COR-L47 (cell line): ENCODE measurements at regions not wholly inside any gene's neighbourhood (a gene's known extent, or its start where the extent isn't known, plus 50 kb on each side); places are given as distances from the start of the nearest gene placed in this dataset.
"Not testable (repeated sequence)": the region's sequence is repeated elsewhere in the genome, so short reads cannot be mapped to it uniquely, and the experiment has no call there.

ENCODE experiments used
- DNase-seq: peaks from one replicate; lab custom pipeline; 2025; lab: John Stamatoyannopoulos, UW

DNA sequence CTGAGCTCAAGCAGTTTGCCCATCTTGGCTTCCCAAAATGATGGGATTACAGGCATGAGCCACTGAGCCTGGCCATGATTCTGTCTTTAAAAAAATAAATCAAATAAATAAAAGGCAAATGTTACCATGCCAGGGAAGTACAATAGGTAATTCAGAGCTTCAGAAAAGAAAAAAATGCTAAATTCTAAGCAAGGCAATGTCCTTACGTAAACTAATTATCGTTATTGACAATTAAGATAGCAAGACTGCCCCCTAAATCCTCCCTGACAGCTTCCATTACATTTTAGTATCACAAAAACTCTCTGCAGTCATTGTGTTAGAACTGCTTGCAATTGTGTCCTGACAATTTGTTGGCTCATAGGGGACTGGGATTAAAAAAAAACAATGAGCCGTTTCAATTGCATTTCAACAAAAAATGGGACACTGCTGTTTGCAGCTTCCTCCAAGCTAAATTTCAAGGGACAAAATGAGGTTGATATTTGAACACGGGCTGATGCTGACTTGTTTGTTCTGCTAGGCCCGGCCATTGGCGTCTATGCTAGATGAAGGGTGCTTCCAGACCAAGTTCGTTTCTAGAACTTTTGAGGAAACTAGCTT, 88.9 kb downstream of the MOGAT1 start:
- DNase-seq: no peak

DNA sequence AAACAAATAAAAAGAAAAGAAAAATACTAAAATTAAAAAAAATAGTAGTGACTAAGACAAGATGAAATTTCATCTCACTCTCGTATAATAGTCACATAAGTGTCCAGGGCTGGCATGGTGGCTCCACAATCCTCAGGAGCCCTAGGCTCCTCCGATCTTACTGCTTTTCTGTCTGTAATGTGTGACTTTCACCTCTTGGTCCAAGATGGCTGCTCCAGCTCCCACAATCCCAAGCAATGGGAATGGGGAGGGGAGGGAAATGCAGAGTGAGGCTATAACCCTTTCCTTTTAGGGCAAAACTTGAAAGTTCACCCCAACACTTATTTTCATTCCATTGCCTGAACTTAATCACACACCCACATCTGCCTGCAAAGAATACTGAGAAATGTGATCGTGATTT, 90.4 kb downstream of the MOGAT1 start:
- DNase-seq: no peak

DNA sequence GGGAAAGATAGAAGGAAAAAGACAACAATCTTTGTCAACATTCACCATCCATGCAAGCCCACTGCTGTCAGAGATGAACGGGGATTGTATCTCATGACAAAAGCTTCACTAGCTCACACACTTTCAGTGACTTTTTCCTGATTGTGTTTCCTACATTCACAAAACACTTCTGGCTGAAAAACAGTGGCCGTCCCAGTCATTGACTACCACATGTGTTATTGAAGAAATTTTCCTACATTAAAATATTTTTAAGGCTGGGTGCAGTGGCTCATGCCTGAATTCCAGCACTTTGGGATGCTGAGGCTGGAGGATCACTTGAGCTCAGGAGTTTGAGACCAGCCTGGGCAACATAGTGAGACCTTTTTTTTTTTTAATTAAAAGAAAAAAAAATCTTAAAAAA, 90.9 kb downstream of the MOGAT1 start:
- no peak for DNase-seq

- DNase-seq: not testable (repeated sequence)
These were observed 94.4 kb downstream of the MOGAT1 start for GRCh38 chr2:222765883-222766282.

DNA sequence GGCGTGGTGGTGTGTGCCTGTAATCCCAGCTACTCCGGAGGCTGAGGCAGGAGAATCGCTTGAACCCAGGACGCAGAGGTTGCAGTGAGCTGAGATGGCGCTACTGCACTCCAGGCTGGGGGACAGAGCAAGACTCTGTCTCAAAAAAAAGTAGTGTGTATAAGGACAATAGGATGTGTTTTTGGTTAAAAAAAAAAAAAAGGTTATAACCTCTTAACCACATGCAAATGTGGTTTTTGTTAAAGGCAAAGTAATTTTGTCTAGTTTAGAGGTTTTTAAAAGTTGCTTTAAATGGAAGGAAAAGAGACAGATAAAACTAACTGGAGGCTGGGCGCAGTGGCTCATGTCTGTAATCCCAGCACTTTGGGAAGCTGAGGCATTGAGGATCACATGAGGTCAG, 92.8 kb upstream of the ACSL3 start:
- not testable (repeated sequence) for DNase-seq

DNA sequence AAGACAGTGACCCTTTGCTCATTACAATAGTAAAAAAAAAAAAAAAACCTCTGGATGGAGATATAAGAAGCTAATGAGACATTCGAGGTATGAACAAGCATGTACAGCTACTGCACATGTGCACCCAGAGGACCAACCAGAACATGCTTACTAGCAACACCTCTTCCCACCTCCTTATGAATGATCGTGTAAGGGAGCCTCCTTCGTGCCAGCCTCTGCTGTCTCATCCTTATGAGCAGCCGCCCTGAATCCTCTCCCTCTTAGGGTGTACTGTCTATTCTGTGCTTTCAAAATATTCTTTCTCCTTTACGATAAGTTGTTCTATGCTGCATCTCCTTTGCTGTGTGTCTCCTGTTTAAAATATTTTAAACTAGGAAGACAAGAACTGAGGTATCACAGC, 91.4 kb upstream of the ACSL3 start:
- DNase-seq: no peak

DNA sequence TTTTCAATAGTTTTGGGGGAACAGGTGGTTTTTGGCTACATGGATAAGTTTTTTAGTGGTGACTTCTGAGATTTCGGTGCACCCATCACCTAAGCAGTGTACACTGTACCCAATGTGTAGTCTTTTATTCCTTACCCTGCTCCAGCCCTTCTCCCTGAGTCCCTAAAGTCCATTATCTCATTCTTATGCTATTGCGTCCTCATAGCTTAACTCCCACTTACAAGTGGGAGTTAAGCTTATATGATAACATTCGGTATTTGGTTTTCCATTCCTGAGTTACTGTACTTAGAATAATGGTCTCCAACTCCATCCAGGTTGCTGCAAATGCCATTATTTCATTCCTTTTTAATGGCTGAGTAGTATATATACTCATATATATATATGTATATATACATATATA, 90.9 kb upstream of the ACSL3 start:
- DNase-seq: no peak

DNA sequence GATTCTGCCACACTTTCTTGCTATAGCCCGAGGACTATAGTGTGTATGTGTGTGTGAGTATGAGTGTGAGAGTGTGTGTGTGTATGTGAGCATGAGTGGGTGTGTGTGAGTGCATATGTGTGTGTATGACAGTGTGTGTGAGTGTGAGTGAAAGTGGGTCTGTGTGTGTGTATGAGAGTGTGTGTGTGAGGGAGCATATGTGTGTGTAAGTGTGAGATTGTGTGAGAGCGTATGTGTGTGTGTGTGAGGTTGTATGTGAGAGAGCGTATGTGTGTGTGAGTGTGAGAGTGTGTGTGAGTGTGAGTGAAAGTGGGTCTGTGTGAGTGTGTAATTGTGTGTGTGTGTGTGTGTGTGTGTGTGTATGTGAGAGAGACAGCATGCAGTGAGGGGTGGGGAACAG, 89.0 kb upstream of the ACSL3 start:
- no peak for DNase-seq

DNA sequence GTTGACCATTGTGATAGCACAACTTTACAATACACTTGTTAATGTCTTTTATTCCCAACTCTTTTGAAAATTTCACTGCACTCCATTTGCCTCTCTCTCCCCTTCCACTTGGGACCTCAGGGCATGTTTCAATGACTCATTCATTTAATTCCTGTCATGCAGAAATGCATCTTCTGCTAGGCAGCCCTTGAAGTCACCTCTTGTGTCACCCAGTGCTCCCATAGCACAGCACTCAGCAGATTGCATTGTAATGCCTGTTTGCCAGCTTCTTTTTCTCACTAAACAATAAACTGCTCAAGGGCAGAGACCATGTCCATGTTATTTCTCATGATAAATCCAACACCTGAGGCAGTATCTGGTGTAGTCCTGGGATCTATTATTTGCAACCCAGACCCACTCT, 85.9 kb upstream of the ACSL3 start:
- no peak for DNase-seq

DNA sequence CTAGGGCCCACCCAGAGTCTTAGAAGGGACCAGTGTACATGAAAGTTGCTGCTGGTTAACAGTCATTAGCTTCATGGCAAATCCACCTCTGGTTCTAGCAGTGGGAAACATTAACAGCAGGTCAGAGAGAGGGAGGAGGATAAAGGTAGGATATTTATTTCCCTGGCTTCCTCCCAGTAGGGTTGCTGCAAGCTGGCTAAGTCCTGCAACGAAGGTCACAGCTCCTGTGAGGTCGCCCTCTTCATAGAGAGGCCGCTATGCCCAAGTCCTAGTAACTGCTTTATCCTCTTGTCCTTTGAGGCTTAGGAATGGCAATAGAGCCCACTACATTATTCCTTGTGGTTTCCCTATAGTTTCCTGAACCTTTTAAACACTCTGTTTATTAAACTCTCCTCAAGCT, 84.0 kb upstream of the ACSL3 start:
- no peak for DNase-seq

- DNase-seq: no peak
These were observed 82.4 kb upstream of the ACSL3 start for GRCh38 chr2:222778400-222778799.

- DNase-seq: no peak
These were observed 81.5 kb upstream of the ACSL3 start for GRCh38 chr2:222779145-222779832.

GRCh38 chr2:222780051-222780450, 80.8 kb upstream of the ACSL3 start:
- DNase-seq: no peak

DNA sequence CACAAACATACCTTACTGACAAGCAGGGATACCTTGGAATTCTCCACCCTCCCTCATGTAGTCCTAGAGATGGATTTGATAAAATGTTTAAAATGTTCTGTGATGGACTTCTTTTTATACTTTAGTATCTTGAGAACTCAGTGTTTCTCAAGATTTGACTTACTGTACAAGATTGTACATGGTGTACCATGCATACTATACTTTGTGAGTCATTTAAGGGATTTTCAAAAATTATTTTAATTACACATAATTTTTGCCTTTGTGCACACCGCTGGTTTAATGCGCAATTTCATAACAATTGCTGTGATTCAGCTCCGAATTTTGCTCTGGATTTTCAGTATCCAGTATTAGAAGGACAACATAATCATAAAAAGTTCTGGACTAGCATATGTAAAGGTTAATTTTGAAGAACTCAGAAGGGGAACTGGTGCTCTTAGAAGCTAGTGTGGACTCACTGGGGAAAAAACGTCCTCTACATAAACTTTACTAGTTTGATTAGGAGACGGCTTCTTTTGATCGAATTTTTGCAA, 78.6 kb upstream of the ACSL3 start:
- no peak for DNase-seq

GRCh38 chr2:222783592-222783991, 77.2 kb upstream of the ACSL3 start:
- no peak for DNase-seq

GRCh38 chr2:222790932-222791331, 69.9 kb upstream of the ACSL3 start:
- no peak for DNase-seq

GRCh38 chr2:222792001-222792611, 68.7 kb upstream of the ACSL3 start:
- no peak for DNase-seq

DNA sequence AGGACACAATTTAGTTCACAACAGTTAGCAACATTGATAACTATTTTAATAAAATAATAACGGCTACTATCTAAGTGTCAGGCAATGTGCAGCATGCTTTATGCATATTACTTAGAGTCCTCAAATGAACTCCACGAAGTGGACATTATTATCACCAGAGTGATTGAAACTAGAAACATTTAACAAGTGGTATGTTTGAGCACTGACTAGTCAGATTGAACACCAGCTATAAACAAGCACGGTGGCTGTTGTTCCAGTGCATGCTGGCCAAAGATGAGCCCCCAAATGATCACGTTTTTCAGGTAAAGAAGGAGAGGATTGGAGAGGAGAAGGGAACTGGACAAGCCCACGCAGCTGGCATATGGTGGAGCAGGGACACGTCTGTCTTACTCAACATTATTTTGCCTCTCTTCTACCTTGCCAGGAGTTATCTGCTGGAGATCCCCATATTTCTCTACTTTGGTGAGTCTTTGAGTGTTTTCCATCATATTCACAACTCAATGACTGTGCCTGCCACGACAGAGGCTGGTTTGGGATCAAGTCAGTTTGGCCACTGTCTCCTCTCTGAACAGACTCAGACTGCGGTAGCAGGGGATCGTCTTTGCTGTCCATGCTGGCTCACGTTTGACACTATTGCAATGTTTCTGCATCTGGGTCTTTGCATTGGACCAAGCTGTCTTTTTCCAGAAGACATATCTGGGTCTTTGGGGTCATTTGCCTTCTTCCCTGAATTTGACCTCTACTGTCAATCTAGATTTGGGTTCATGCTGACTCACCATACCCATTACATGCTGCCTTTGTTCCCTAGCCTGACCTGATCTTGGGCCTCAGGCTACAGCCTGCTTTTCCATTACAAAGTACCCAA, 66.0 kb upstream of the ACSL3 start:
- no peak for DNase-seq

GRCh38 chr2:222795450-222796357, 65.1 kb upstream of the ACSL3 start:
- no peak for DNase-seq

DNA sequence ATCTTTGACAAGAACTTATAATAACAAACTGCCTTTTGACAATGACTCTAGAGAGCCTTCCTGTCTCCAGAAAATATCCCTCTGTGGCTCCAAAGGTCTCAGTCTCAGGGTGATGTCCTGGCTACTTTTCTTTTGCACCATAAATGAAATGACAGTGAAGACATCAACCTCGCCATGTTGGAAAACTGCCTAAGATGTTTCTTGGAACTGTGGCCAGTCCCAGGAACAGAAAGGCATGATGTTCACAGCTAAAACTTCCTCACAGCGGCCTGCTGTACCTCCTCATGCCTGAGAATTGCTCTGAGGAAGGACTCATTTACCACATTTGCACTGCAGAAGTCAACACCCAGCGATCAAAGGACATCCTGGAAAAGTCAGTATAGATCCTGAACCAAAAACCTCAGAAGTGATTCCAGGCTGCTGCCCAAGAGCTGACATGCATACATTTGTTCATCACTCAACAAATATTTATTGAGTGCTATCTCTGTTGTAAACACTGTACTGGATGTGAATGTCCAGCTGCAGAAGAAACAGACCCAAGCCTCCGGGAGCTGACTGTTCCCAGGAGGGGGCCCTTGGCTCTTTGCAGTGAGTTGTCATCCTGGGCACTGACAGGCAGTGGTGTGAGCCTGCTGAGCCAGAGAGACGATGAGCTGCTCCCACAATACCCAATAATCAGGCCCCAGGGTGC, 64.3 kb upstream of the ACSL3 start:
- peak; percentile 71 for DNase-seq

DNA sequence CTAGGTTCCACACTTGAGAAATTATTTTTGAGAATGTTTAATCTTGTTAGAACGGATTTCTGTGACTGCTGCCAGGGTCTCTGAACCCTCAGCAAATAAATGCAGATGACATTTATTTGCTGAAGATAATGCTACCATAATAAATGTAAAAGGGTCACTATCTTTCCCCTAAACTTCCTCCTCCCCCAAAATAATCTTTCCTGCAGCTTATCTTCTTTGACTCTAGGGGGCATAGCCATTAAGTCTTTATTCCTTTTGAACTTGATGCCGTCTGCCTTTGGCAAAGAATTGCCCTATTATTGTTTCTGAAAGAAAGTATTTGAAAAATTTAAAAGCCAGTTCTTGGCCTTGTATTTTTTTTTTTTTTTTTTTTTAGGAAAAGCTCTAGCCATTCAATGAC, 63.6 kb upstream of the ACSL3 start:
- peak; percentile 18 for DNase-seq
